H1 (cell line): ENCODE measurements at regions not wholly inside any gene's neighbourhood (a gene's known extent, or its start where the extent isn't known, plus 50 kb on each side); places are given as distances from the start of the nearest gene placed in this dataset.

Experiments
- RFX5 ChIP-seq: IDR thresholded peaks from 2 replicates; pipeline ENCODE4 v1.6.1; 2011; ENCODE audit warnings: low read depth, low read length, improper control_type of control experiment, borderline replicate concordance
- SRF ChIP-seq: IDR thresholded peaks from 2 replicates; pipeline ENCODE4 v1.6.1; 2011; ENCODE audit warnings: mild to moderate bottlenecking, low read depth, low read length, moderate library complexity

DNA sequence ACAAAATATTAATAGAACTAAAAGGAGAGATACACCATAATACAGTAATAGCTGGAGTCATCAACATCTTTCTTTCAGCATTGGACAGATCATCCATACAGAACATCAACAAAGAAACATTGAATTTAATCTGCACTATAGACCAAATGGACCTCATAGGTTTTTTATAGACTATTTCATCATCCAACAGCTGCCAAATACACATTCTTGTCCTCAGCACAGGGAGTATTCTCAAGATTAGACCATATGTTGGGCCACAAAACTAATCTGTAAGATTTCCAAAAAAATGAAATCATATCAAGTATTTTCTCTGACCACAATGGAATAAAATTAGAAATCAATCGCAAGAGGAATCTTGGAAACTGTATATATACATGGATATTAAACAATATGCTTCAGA, 86.9 kb downstream of the FSCB start (continued):
- no peak for TF ChIP-seq SRF
- no peak for TF ChIP-seq RFX5
